ENCODE measurements at regions not wholly inside any gene's neighbourhood (a gene's known extent, or its start where the extent isn't known, plus 50 kb on each side); places are given as distances from the start of the nearest gene placed in this dataset.

DNA sequence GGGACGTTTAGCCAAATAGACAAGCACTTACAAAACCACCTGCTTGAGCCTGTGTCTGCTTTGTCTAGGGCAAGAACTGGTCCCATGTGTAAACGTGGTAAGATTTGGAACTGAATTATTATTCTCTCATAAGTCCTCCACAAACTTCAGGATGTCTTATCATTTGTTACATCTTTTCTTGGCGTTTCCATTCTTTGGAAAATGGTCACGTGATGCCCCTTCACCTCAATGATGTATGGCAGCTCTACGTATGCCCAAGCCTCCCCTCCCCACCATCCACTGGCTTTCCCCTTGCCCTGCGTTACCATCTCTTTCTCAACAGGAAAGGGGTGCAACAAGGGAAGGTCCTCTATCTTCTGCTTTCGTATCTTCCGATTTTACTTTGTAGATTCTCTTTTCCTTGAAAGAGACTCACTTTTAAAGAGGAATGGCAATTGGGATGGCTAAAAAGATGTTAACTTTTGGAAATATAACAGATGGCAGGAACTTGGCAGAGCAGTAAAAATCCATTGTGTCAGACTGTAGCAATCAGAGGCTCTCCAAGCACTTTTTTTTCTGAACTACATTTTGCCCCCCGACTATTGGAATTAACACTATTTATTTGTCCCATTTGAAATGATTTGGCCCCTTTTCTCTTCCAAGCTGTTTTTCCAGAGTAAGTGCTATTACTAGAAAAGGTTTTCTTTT lies 117.6 kb downstream of the FAT3 start:
- Mint-ChIP-seq H3K4me3 (no peak overlapping the region), H3K27ac (no peak overlapping the region), H3K4me1 (no peaks in the 10 kb centered on the region), H3K9me3 (peaks cover 2% of the 10 kb centered on the region), H3K36me3 (no peaks in the 10 kb centered on the region), H3K27me3 (no peaks in the 10 kb centered on the region)
- no peak for DNase-seq

DNA sequence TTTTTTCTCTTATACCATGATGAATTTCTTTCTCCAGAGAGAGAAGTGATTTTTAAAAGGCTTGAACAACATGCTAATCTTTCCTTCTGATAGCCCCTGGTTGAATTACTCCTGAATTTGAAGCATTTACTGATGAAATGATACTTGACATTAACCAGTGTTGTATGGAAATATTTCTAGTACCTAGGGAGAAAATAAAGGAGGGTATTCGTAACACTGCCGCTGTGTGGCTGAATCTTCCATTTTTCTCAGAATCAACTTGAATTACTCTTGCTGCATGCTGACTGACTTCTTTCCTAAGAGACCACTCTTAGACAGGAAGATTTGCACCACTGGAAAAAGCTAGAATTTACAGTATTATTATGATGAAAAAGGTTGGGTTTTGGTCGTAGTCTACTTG lies 118.3 kb downstream of the FAT3 start:
- no peak for DNase-seq
- Mint-ChIP-seq H3K36me3 (no peaks in the 10 kb centered on the region), H3K9me3 (peaks cover 2% of the 10 kb centered on the region), H3K27me3 (no peaks in the 10 kb centered on the region), H3K4me1 (no peaks in the 10 kb centered on the region), H3K4me3 (no peak overlapping the region), H3K27ac (no peak overlapping the region)

- H3K4me1 Mint-ChIP-seq = no peaks in the 10 kb centered on the region
- H3K27ac Mint-ChIP-seq = no peak overlapping the region
- no peaks in the 10 kb centered on the region for H3K27me3 Mint-ChIP-seq
- H3K9me3 Mint-ChIP-seq = no peaks in the 10 kb centered on the region
- no peak overlapping the region for H3K4me3 Mint-ChIP-seq
- no peak for DNase-seq
- no peaks in the 10 kb centered on the region for H3K36me3 Mint-ChIP-seq
Measured at GRCh38 chr11:92346220-92346619, 121.6 kb downstream of the FAT3 start.

GRCh38 chr11:92347454-92347853 lies 122.8 kb downstream of the FAT3 start:
- Mint-ChIP-seq H3K9me3 (no peaks in the 10 kb centered on the region), H3K4me3 (no peak overlapping the region), H3K4me1 (no peaks in the 10 kb centered on the region), H3K27me3 (no peaks in the 10 kb centered on the region), H3K27ac (no peak overlapping the region), H3K36me3 (no peaks in the 10 kb centered on the region)
- no peak for DNase-seq

DNA sequence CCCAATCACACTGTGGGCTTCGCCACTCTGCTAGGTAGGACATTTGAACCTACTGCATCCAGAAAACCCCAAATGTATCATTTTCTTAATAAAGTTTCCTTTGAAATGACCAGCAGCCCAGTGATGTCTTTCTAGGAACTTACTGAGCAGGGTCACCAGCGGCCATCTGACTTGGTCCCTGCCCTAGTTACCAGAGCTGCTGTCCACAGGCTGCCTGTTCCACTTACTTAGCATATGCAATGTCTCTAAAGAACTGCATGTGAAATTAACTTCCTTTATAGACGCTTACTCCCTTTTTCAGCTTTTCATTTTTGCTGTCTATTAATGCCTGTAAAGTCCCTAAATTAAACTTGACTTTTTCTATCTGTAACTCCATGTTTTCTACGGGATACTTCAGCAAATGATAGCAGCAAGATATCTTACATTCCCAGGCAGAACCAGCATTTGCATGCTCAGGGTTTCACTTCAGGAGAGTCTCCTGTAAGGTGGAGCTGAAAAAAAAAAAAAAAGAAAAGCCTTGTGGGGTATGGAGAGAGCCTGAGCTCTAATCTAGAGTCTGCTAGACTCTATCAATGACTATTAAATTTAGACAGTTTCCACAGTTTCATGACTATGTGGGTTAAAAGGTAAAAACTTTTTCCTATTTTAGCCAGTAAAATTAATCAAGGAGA lies 125.0 kb downstream of the FAT3 start:
- no peaks in the 10 kb centered on the region for H3K27me3 Mint-ChIP-seq
- H3K27ac Mint-ChIP-seq = no peak overlapping the region
- H3K4me1 Mint-ChIP-seq = no peaks in the 10 kb centered on the region
- no peak overlapping the region for H3K4me3 Mint-ChIP-seq
- H3K36me3 Mint-ChIP-seq = no peaks in the 10 kb centered on the region
- H3K9me3 Mint-ChIP-seq = no peaks in the 10 kb centered on the region
- DNase-seq = no peak

DNA sequence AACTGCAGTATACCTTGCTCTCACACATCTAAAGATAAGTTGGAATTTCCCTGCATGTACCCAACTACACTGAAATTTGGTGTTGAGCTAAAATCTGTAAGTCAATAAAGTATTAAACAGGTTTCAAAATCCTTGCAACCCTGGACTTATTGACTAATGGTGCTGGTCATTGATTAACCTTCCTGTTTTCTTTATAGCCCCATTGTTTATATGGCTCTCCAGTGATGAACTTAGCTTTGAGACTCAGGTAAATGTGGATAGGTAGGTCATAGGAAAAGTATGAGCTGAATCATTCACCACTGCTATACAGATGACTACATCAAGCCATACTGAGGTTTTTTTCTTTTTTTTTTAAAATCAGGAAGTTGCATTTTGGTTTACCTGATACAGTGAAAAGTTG lies 132.7 kb downstream of the FAT3 start:
- Mint-ChIP-seq H3K4me1 (no peaks in the 10 kb centered on the region), H3K36me3 (no peaks in the 10 kb centered on the region), H3K27me3 (no peaks in the 10 kb centered on the region), H3K27ac (no peak overlapping the region), H3K9me3 (no peaks in the 10 kb centered on the region), H3K4me3 (no peak overlapping the region)
- no peak for DNase-seq

- no peaks in the 10 kb centered on the region for H3K4me1 Mint-ChIP-seq
- DNase-seq = no peak
- no peak overlapping the region for H3K4me3 Mint-ChIP-seq
- no peaks in the 10 kb centered on the region for H3K27me3 Mint-ChIP-seq
- no peak overlapping the region for H3K27ac Mint-ChIP-seq
- no peaks in the 10 kb centered on the region for H3K9me3 Mint-ChIP-seq
- H3K36me3 Mint-ChIP-seq = no peaks in the 10 kb centered on the region
Measured at GRCh38 chr11:92357841-92358240, 133.2 kb downstream of the FAT3 start.

GRCh38 chr11:92361551-92361950 lies 136.9 kb downstream of the FAT3 start:
- no peaks in the 10 kb centered on the region for H3K9me3 Mint-ChIP-seq
- H3K36me3 Mint-ChIP-seq = no peaks in the 10 kb centered on the region
- H3K27me3 Mint-ChIP-seq = no peaks in the 10 kb centered on the region
- H3K4me3 Mint-ChIP-seq = no peak overlapping the region
- no peaks in the 10 kb centered on the region for H3K4me1 Mint-ChIP-seq
- no peak overlapping the region for H3K27ac Mint-ChIP-seq
- DNase-seq = no peak

GRCh38 chr11:92362989-92363388 lies 138.4 kb downstream of the FAT3 start:
- DNase-seq = no peak
- Mint-ChIP-seq H3K4me3 (no peak overlapping the region), H3K4me1 (no peaks in the 10 kb centered on the region), H3K36me3 (no peaks in the 10 kb centered on the region), H3K9me3 (no peaks in the 10 kb centered on the region), H3K27ac (no peak overlapping the region), H3K27me3 (no peaks in the 10 kb centered on the region)

DNA sequence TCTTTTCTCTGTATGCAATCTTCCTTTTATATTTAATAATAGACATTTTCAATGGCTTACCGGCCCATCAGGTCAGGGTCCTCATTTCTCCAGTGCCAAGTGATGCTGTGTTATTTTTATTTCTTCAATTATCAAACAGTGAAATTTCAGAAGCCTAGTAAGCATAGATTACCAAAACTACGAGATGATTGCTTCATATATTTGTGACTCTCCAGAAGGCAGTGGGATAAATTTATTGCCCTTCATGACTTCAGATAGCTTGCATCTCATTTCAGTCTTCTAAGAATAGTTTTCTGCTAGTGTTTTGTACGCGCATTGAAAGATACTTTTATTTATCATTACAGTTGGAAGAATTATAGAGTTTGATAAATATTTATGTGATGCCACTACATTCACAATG lies 139.6 kb downstream of the FAT3 start:
- Mint-ChIP-seq H3K9me3 (no peaks in the 10 kb centered on the region), H3K4me1 (no peaks in the 10 kb centered on the region), H3K4me3 (no peak overlapping the region), H3K36me3 (no peaks in the 10 kb centered on the region), H3K27me3 (no peaks in the 10 kb centered on the region), H3K27ac (no peak overlapping the region)
- no peak for DNase-seq

GRCh38 chr11:92376146-92376599 lies 151.6 kb downstream of the FAT3 start:
- Mint-ChIP-seq H3K36me3 (no peaks in the 10 kb centered on the region), H3K9me3 (peaks cover 2% of the 10 kb centered on the region), H3K4me1 (no peaks in the 10 kb centered on the region), H3K4me3 (no peak overlapping the region), H3K27me3 (no peaks in the 10 kb centered on the region), H3K27ac (no peak overlapping the region)
- DNase-seq = no peak

- Mint-ChIP-seq H3K36me3 (no peaks in the 10 kb centered on the region), H3K4me3 (no peak overlapping the region), H3K27ac (no peak overlapping the region), H3K4me1 (no peaks in the 10 kb centered on the region), H3K9me3 (peaks cover 2% of the 10 kb centered on the region), H3K27me3 (no peaks in the 10 kb centered on the region)
- no peak for DNase-seq
Measured at GRCh38 chr11:92376680-92377079, 152.1 kb downstream of the FAT3 start.

DNA sequence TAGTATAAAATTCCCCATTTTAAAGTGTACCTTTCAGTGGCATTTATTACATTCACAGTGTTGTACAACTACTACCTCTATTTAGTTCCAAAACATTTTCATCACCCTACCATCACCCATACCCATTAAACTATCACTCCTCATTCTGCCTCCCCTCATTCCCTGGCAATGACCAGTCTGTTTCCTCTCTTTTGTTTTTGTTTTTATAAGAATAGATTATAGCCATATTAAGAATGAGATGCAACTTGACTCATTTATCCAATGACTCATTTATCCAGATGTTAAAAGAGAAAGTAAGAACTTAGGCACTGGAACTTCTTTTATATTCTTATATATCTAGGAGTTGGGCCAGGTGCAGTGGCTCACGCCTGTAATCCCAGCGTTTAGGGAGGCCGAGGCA lies 156.3 kb downstream of the FAT3 start:
- H3K4me3 Mint-ChIP-seq = no peak overlapping the region
- DNase-seq = no peak
- H3K9me3 Mint-ChIP-seq = no peaks in the 10 kb centered on the region
- no peaks in the 10 kb centered on the region for H3K36me3 Mint-ChIP-seq
- H3K27me3 Mint-ChIP-seq = no peaks in the 10 kb centered on the region
- H3K27ac Mint-ChIP-seq = no peak overlapping the region
- H3K4me1 Mint-ChIP-seq = no peaks in the 10 kb centered on the region

GRCh38 chr11:92382311-92382710 lies 157.7 kb downstream of the FAT3 start:
- no peaks in the 10 kb centered on the region for H3K4me1 Mint-ChIP-seq
- H3K4me3 Mint-ChIP-seq = no peak overlapping the region

DNA sequence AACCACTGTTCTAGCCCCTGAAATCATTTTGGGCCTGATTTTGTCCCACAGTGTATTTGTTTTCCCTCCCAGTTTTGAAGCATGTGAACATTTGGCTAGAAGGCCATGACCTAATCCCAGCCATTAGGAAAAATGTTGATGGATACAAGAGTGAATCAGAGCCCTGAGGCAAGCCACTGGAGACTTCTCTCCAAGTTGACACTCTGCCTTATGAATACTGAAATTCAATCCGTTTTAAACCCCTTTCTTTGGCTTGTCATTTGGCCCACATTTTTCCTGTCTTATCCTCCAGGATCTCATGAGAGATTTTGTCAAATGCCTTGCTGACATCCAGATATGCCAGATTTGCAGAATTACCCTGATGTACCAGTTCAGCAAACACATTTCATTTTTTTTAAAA lies 158.8 kb downstream of the FAT3 start:
- Mint-ChIP-seq H3K36me3 (no peaks in the 10 kb centered on the region), H3K27me3 (peaks cover 5% of the 10 kb centered on the region), H3K27ac (no peak overlapping the region), H3K4me1 (no peaks in the 10 kb centered on the region), H3K9me3 (no peaks in the 10 kb centered on the region), H3K4me3 (no peak overlapping the region)
- no peak for DNase-seq

More at GRCh38 chr11:92382311-92382710, 157.7 kb downstream of the FAT3 start:
- H3K9me3 Mint-ChIP-seq = no peaks in the 10 kb centered on the region
- no peak overlapping the region for H3K27ac Mint-ChIP-seq
- H3K27me3 Mint-ChIP-seq = peaks cover 1% of the 10 kb centered on the region
- no peaks in the 10 kb centered on the region for H3K36me3 Mint-ChIP-seq
- no peak for DNase-seq

DNA sequence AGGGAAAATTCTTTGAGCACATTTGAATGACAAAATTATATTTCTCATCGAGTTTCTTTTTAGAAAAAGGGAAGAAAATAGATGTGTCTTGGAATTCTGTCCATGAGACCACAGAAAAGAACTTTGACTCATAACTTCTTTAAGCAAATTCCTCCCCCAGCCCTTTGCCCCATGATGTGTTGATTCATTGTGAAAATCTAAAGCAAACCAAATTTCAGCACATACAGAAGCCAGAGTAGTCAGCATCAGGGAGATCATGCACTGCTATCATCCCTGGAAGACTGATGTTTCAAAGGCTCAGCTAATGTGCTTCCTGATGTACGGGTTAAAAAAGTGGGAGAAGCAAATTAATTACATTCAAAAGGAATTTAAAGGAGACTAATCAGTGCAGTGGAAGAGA lies 159.7 kb downstream of the FAT3 start:
- Mint-ChIP-seq H3K27ac (no peak overlapping the region), H3K9me3 (no peaks in the 10 kb centered on the region), H3K4me1 (no peaks in the 10 kb centered on the region), H3K36me3 (no peaks in the 10 kb centered on the region), H3K4me3 (no peak overlapping the region), H3K27me3 (peaks cover 5% of the 10 kb centered on the region)
- DNase-seq = no peak

All from activated naive CD8-positive, alpha-beta T cell treated with anti-CD3 and anti-CD28 coated beads for 36 hours (primary cell).